ENCODE measurements at regions not wholly inside any gene's neighbourhood (a gene's known extent, or its start where the extent isn't known, plus 50 kb on each side); places are given as distances from the start of the nearest gene placed in this dataset.

DNA sequence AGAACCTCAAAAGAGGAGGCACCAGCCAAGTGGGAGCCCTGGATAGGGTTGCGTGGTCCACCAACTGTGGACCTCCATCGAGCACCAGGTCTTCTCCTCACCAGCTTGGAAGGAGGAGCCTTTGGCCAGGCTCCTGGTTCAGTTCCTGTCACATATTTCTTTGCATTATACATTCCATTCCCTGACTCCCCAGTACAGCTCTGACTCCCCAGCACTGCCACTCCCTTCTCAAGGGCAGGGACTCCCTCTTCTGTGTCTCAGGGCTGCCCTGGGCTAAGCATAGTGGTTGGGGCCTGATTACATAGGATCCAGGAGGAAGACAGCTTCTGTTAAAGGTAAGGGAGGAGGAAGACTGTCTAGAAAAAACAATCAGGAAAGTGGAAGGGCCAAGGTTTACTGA is 91.1 kb downstream of the MRPL14 start:
- Mint-ChIP-seq H3K36me3 (no peaks in the 10 kb centered on the region), H3K4me3 (no peak overlapping the region), H3K27ac (no peak overlapping the region), H3K4me1 (no peaks in the 10 kb centered on the region), H3K9me3 (no peaks in the 10 kb centered on the region), H3K27me3 (peaks cover 14% of the 10 kb centered on the region)
- no peak for DNase-seq
- CTCF ChIA-PET: interaction anchor here (0.5 to 1.3 kb wide), 3 partner anchors 12 to 232 kb away, joined by 3 read pairs; no protein-coding TSS in a partner anchor

DNA sequence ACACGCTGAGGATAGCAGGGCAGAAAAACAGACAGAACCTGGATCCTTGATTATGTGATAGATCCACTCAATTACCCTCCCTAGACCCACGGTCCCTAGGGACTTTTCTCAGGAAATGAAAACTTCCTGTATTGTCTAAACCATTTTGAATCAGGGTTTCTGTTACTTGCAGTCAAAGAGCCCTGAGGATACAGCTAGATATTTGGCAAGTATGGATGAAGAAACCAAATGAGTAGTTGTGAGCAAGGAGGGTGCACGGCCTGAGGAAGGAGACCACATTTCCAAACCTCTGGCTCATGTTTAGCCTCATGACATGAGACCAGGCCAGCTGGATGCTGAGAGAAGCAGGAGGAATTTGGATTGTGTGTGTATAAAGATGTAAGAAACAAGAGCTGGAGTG is 91.6 kb downstream of the MRPL14 start:
- H3K4me1 Mint-ChIP-seq: no peaks in the 10 kb centered on the region
- H3K9me3 Mint-ChIP-seq: no peaks in the 10 kb centered on the region
- H3K4me3 Mint-ChIP-seq: no peak overlapping the region
- H3K27ac Mint-ChIP-seq: no peak overlapping the region
- CTCF ChIA-PET: interaction anchor here (0.5 to 1.3 kb wide), 3 partner anchors 12 to 233 kb away, joined by 3 read pairs; no protein-coding TSS in a partner anchor
- no peak for DNase-seq
- H3K36me3 Mint-ChIP-seq: no peaks in the 10 kb centered on the region
- H3K27me3 Mint-ChIP-seq: peaks cover 20% of the 10 kb centered on the region

DNA sequence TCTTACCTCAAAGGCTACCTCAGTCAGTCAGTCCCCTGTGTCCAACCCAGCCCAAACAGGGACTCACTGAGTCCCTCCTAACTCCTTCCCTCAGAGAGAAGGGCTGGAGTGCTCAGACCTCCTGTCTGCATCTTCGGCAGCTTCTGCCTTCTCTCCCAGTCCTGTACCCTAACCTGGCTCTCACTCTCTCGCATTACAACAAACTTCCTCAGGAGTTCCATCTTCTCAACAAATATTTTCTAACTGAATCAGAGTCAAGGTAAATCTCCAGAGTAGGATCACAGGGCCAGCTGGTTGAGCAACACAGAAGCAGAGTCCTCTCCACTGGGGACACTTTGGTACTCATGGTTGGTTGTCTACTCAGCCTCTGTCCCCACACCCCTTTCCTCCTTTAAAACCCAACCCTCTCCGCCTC is 92.3 kb downstream of the MRPL14 start:
- H3K27ac Mint-ChIP-seq: no peak overlapping the region
- no peak overlapping the region for H3K4me3 Mint-ChIP-seq
- H3K4me1 Mint-ChIP-seq: no peaks in the 10 kb centered on the region
- H3K9me3 Mint-ChIP-seq: no peaks in the 10 kb centered on the region
- H3K36me3 Mint-ChIP-seq: no peaks in the 10 kb centered on the region
- CTCF ChIA-PET: interaction anchor here (1.3 kb wide), 1 partner anchor 40 kb away, joined by 3 read pairs; no protein-coding TSS in a partner anchor
- DNase-seq: no peak
- H3K27me3 Mint-ChIP-seq: peaks cover 25% of the 10 kb centered on the region

DNA sequence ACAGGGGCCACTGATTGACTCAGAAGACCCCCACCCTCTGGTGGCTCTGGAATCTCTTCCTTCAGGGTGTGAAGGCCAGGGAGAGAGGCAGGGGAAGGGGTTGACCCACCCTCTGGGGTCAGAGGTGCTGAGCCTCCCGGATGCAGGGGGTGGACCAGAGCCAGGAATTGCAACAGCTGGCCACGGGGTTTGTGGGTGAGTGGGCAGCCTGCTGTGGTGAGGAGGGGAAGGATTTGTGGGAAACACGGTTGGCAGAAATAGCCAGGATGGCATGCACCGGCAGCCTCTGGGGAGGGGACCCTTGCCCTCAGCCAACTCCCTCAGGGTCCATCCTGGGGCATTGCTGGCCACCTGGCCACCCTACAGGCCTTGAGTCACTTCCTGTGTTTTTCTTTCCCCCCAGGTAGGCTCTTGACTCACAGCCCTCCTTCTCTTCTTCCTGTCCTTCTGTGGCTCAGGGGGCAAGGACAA is 92.8 kb downstream of the MRPL14 start:
- H3K4me3 Mint-ChIP-seq: no peak overlapping the region
- DNase-seq: no peak
- H3K4me1 Mint-ChIP-seq: no peaks in the 10 kb centered on the region
- H3K9me3 Mint-ChIP-seq: no peaks in the 10 kb centered on the region
- no peaks in the 10 kb centered on the region for H3K36me3 Mint-ChIP-seq
- H3K27ac Mint-ChIP-seq: no peak overlapping the region
- peaks cover 27% of the 10 kb centered on the region for H3K27me3 Mint-ChIP-seq
- CTCF ChIA-PET: interaction anchor here (1.1 kb wide), 1 partner anchor 28 kb away, joined by 4 read pairs; no protein-coding TSS in a partner anchor

DNA sequence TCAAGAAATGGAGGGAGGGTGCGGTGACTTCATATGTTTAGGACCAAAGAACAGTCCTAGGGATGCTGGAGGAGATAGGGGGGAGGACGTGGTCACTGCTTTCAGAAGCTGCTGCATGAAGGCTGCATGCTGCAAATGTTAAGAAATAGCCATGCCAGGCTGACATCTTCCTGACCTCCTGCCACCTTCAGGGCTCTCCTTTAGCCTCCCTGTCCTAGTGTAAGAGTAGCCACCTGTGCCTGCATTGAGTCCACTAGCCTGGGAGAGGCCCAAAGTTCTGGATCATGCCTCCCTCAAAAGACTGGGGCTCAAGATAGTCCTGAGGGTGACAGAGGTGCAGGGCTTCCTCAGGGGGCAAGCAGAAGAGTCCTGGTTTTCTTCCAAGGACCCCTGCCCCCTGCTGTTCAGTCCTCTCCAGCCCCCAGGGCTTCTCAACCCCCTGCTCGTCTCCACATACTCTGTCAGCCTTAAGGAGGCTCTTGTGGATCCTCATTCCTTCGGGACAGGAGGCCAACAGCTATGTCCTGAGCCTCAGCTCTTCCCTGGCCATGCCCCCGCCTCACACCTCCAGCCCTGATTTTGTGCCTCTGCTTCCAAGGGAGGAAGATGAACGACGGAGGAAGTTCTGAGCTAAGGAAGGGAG is 96.3 kb downstream of the MRPL14 start:
- no peak overlapping the region for H3K27ac Mint-ChIP-seq
- H3K36me3 Mint-ChIP-seq: no peaks in the 10 kb centered on the region
- DNase-seq: no peak
- CTCF ChIA-PET: interaction anchor here (1.0 to 1.3 kb wide), 3 partner anchors 34 to 361 kb away, joined by 3 read pairs; no protein-coding TSS in a partner anchor
- no peak overlapping the region for H3K4me3 Mint-ChIP-seq
- H3K9me3 Mint-ChIP-seq: no peaks in the 10 kb centered on the region
- H3K27me3 Mint-ChIP-seq: peaks cover 36% of the 10 kb centered on the region
- H3K4me1 Mint-ChIP-seq: no peaks in the 10 kb centered on the region

DNA sequence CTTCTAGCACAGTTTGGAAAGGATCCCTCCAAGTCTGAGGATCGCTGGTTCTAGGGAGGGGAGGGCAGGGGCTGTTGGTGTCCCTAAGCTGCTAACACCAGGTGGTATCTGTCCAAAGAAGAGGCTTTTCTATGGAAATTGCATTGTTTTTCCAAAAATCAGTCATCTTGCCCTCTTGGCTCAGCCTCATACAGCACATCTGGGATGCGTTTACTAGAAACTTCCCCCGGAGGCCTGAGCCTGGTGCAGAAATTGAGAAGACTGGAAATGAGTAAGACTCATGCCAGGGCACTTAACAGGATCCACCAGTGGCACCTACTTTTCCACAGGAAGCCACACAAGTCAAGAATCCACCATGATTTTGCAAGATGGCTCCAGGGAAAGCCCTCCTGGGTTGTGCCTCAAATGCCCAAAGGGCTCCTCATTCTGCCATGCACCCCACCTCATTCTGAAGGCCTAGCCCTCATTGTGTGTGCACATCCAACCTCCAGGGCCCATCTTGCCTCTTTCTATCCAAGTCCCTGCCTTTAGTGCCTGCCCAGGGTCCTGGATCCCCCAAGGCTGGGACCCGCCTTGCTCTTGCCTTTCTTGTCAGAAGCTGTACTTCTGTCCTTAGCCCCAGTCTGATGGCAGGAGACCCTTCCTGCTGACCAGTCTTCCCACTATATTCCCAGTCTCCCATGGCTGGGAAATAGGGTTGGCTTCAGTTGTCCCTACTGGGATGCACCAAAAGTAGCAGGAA is 97.6 kb downstream of the MRPL14 start:
- no peaks in the 10 kb centered on the region for H3K36me3 Mint-ChIP-seq
- peaks cover 35% of the 10 kb centered on the region for H3K27me3 Mint-ChIP-seq

DNA sequence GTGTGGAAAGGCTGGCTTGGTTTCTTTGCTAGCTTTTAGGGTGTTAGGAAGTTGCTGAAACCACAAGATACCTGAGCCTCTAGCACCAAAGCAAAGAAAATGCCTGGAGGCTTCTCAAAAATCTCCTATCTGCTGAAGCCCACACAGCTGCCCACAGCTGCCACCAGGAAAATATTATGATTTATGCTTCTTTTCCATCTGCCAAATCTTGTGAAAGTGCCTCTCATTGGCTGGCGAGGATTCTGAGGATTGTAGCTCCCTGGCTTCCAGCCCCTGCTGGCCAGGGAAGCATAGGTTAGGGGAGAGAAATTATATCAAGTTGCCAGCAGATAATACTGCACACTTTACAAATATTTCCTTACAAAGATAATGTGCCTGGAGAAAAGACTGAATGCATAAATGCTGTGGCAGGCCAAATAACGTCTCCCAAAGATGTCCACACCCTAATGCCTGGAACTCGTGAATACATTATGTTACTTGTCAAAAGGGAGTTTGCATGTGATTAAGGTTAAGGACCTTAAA is 98.4 kb downstream of the MRPL14 start:
- no peak overlapping the region for H3K4me3 Mint-ChIP-seq
- no peaks in the 10 kb centered on the region for H3K36me3 Mint-ChIP-seq
- H3K4me1 Mint-ChIP-seq: no peaks in the 10 kb centered on the region
- DNase-seq: peak; percentile 7
- CTCF ChIA-PET: interaction anchor here (1.5 kb wide), 1 partner anchor 45 kb away, joined by 4 read pairs; no protein-coding TSS in a partner anchor
- peaks cover 30% of the 10 kb centered on the region for H3K27me3 Mint-ChIP-seq
- no peaks in the 10 kb centered on the region for H3K9me3 Mint-ChIP-seq
- no peak overlapping the region for H3K27ac Mint-ChIP-seq

More for the DNA sequence above, 97.6 kb downstream of the MRPL14 start:
- Mint-ChIP-seq H3K4me3 (no peak overlapping the region), H3K27ac (no peak overlapping the region), H3K9me3 (no peaks in the 10 kb centered on the region), H3K4me1 (no peaks in the 10 kb centered on the region)
- CTCF ChIA-PET: no interaction called here
- DNase-seq: peak; percentile 10

DNA sequence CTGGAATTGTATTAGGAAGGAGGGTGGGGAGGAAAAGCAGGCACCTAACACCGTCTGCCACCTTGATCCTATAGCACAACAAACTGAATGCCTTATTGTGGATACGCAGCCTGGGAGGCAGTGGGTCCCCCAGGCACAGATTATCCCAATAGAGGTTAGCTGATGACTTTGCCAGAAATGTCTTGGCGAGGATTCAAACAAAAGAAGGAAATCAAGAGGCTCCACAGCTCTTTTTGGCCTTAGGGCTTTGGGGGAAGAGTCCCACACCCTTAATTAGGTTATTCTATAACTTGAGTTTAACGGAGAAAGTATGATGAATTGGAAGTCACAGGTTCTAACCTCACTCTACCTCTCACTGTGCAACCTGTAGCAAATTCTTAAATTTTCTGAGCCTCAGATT is 102.0 kb downstream of the MRPL14 start:
- CTCF ChIA-PET: interaction anchor here (1.6 kb wide), 1 partner anchor 49 kb away, joined by 6 read pairs; no protein-coding TSS in a partner anchor
- H3K36me3 Mint-ChIP-seq: no peaks in the 10 kb centered on the region
- no peak overlapping the region for H3K27ac Mint-ChIP-seq
- no peak overlapping the region for H3K4me3 Mint-ChIP-seq
- no peaks in the 10 kb centered on the region for H3K4me1 Mint-ChIP-seq
- no peak for DNase-seq
- no peaks in the 10 kb centered on the region for H3K9me3 Mint-ChIP-seq
- H3K27me3 Mint-ChIP-seq: peaks cover 45% of the 10 kb centered on the region

DNA sequence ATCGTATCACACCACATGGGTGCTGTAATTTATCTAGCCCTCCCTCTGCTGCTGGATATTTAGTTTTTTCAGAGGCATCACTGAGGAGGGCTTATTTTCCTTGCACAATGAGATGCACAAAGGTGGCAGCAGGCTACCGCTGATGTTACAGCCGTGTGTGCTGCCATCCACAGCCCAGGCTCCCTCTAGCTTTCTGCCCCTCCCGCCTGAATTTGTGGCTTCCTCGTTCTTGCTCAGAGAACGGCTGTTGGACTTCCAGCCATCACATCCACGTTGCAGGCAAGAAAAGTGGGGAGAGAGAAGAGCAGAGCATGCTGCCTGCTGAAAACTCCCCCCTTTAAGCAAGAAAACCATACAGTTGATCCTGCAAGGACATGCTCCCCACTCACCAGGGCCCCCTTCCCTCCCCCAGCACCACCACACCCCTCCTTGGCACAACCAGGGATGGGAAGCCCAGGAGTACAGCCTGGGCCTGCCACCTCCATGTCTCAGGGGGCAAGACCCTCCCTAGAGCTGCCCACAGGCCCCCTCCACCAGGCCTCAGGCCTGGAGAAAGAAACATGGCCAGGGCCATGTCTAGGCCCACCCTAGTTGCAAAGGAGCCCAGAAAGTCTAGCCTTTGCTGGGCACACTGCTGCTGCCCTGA is 102.6 kb downstream of the MRPL14 start:
- CTCF ChIA-PET: interaction anchor here (1.6 kb wide), 1 partner anchor 50 kb away, joined by 6 read pairs; no protein-coding TSS in a partner anchor
- Mint-ChIP-seq H3K27ac (no peak overlapping the region), H3K27me3 (peaks cover 43% of the 10 kb centered on the region), H3K4me1 (no peaks in the 10 kb centered on the region), H3K4me3 (no peak overlapping the region), H3K9me3 (no peaks in the 10 kb centered on the region), H3K36me3 (no peaks in the 10 kb centered on the region)
- DNase-seq: peak; percentile 38

DNA sequence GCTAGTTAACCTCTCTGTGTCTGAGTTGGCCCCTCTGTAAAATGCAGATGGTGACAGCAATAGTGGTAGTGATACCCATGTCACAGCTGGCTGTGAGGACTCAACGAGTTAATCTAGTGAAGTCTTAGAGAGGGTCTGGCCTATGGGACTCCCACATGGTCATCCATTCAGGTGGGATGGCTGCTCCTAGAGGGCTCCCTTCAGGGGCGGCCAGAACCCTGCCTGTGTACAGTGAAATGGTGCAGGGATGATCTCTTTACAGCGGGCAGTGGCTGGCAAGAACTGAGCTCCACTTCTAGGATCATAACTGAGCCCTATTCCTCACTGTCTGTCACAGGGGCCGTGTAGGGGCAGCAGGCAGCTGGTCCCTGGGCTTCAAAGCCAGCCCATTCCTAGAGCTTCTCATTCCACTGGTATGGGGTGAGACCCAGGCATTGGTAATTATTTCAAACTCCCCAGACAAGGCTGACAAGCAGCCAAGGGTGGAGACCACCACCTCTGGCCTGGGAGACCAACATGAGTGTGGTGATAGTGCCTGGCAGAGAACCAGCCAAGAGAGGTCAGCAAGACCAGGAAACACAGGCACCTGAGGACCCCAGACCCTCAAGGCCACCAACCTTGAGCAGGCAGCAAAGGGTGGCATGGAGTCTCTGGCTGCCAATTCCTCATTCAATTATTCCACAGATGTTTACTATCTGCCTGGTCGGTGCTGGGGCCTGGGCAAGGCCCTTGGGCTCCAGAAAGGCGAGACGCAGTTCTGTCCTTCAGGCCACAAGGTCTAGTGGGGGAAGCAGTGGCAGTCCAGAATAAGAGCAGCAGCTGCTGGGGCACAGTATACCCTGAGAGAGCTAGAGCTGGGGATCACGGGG is 103.4 kb downstream of the MRPL14 start:
- Mint-ChIP-seq H3K4me3 (no peak overlapping the region), H3K27ac (no peak overlapping the region), H3K4me1 (no peaks in the 10 kb centered on the region), H3K36me3 (no peaks in the 10 kb centered on the region), H3K9me3 (no peaks in the 10 kb centered on the region), H3K27me3 (peaks cover 46% of the 10 kb centered on the region)
- CTCF ChIA-PET: interaction anchor here (1.0 to 2.3 kb wide), 2 partner anchors 12 to 51 kb away, joined by 3 to 6 read pairs; no protein-coding TSS in a partner anchor
- DNase-seq: peak; percentile 5

DNA sequence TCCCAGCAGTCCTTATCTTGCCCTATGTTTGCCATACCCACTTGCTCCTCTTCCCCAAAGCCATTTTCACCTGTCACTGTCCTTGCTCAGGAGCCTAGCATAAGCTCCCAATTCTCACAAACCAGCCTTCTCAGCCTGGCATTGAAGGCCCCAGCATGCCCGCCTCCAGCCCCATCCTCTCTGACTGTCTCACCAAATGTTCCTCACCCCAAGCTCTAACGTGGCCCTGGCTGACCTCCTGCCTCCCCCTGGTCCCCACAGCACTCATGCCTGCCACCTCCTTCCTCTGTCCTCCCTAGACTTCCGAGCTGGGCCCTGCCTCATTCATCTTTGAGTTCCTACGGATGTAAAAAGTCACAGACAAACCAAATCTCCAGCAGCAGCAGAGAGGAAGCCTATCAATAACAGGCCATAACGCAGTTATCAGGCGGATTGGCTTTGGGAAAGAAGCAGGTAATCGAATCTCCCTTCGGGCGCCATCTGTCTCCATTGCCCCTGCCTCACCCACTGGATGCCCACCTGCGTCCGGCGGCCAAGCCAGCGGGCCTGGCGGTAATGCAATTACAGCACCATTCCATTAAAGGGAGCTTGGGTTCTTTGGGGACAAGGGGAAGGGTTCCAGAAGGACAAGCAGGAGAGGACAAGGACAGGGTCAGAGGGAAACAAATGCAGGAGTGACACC is 104.4 kb downstream of the MRPL14 start:
- peak; percentile 15 for DNase-seq
- Mint-ChIP-seq H3K27me3 (peaks cover 49% of the 10 kb centered on the region), H3K9me3 (no peaks in the 10 kb centered on the region), H3K27ac (peak overlapping the region; percentile 62), H3K4me3 (no peak overlapping the region), H3K36me3 (no peaks in the 10 kb centered on the region), H3K4me1 (no peaks in the 10 kb centered on the region)
- CTCF ChIA-PET: interaction anchor here (2.3 kb wide), 1 partner anchor 52 kb away, joined by 6 read pairs; no protein-coding TSS in a partner anchor

DNA sequence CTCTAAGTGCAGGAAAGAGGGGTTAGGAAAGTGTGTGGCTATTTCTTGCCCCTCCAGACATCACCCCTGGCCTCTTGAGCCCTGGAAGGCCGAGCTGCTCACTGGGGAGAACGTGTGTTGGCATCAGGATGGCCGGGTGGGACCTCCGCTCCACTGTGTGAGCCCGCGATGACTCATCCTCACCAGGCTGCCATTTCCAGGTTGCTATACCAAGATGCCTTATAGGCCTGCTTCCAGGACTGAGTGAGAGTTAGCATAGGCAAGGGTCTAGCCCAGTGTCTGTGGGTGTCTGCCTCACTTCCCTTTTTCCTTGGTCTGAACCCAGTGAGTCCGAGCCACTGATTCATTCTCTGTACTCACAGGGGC is 105.0 kb downstream of the MRPL14 start:
- H3K36me3 Mint-ChIP-seq: no peaks in the 10 kb centered on the region
- H3K27ac Mint-ChIP-seq: no peak overlapping the region
- no peaks in the 10 kb centered on the region for H3K4me1 Mint-ChIP-seq
- H3K9me3 Mint-ChIP-seq: no peaks in the 10 kb centered on the region
- CTCF ChIA-PET: interaction anchor here (2.3 kb wide), 1 partner anchor 52 kb away, joined by 6 read pairs; no protein-coding TSS in a partner anchor
- H3K4me3 Mint-ChIP-seq: no peak overlapping the region
- H3K27me3 Mint-ChIP-seq: peaks cover 47% of the 10 kb centered on the region
- peak; percentile 4 for DNase-seq
